ENCODE measurements at regions not wholly inside any gene's neighbourhood (a gene's known extent, or its start where the extent isn't known, plus 50 kb on each side); places are given as distances from the start of the nearest gene placed in this dataset.

DNA sequence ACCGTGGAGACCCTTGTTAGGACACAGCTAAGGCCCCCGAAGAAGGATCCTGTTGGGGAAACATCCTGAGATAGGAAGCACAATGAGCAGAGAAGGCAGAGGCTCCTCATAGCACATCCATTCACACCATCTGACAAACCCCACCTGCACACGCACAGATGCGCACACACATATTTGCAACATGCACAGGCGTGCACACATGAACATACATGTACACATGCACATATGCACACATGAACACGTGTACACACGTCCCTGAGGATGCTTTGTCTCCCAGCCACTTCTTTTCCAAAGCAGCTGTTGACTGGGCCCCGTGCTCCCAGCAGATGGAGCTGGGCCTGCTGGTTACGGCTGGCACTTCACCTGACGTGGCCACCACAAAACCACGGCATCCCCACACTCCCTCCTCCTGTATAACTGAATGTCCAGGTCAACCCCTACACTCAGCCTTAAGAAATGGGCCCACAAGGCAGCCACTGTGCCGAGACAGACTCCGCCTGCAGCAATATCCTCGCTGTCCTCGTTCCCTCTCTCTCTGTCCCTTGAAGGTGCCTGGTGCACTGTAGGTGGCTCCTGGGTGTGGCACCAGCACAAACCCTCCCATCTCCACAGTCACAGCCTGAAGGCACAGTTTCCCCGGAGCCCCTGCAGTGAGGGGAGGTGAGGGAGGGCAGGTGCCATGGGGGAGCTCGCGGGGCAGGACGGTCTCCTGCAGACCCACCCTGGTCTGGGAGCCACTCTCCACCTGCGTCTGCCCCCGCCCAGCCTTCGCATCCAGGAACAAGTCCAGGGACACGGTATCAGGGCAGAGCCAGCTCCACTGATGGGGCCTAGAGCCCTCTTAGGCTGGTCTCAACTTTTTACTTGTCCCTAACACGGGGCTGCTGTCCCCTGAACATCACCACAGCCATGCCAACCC is 183.0 kb downstream of the RBFOX3 start:
- H3K9me3 ChIP-seq (ENCODE audit: control insufficient read depth, low read length): no peaks in the 10 kb centered on the region
- H3K4me3 ChIP-seq (ENCODE audit: extremely low read depth, insufficient read depth, low read length, poor library complexity, severe bottlenecking): no peak overlapping the region
- no peak overlapping the region for H3K27ac ChIP-seq (ENCODE audit: low read depth, low read length, severe bottlenecking)
- 87 to 89% methylated on average over 14 to 17 of the region's 24 CpGs for WGBS, 2 experiments (ENCODE audit: insufficient coverage in 2 of 2)
- no peaks in the 10 kb centered on the region for H3K36me3 ChIP-seq (ENCODE audit: control insufficient read depth, insufficient read depth, low read length)
- no peaks in the 10 kb centered on the region for H3K4me1 ChIP-seq (ENCODE audit: control insufficient read depth, insufficient read depth, low read length, poor library complexity, severe bottlenecking)

DNA sequence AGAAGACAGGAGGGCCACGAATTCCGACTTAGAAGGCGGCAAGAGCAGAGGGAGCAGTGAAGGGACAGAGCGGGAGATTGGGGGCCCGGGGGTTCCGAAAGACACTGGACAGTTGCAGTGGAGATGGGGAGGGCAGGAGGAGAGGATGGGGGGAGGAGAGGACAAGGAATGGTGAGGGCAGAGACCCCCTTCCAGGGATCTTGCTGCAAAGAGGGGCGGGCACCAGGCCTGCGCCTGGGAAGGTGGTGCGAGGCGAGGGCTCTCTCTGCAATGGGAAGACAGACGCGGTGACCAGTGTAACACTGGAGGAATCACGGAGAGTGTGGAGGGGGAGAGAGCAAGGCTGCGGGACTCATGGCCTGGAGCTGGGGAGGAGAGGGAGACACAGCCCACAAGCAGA is 185.2 kb downstream of the RBFOX3 start:
- H3K4me3 ChIP-seq (ENCODE audit: extremely low read depth, insufficient read depth, low read length, poor library complexity, severe bottlenecking): no peak overlapping the region
- H3K9me3 ChIP-seq (ENCODE audit: control insufficient read depth, low read length): no peaks in the 10 kb centered on the region
- 88 to 95% methylated on average over 9 to 14 of the region's 14 CpGs for WGBS, 2 experiments (ENCODE audit: insufficient coverage in 2 of 2)
- H3K4me1 ChIP-seq (ENCODE audit: control insufficient read depth, insufficient read depth, low read length, poor library complexity, severe bottlenecking): peaks cover 3% of the 10 kb centered on the region
- H3K27ac ChIP-seq (ENCODE audit: low read depth, low read length, severe bottlenecking): no peak overlapping the region
- H3K36me3 ChIP-seq (ENCODE audit: control insufficient read depth, insufficient read depth, low read length): no peaks in the 10 kb centered on the region

DNA sequence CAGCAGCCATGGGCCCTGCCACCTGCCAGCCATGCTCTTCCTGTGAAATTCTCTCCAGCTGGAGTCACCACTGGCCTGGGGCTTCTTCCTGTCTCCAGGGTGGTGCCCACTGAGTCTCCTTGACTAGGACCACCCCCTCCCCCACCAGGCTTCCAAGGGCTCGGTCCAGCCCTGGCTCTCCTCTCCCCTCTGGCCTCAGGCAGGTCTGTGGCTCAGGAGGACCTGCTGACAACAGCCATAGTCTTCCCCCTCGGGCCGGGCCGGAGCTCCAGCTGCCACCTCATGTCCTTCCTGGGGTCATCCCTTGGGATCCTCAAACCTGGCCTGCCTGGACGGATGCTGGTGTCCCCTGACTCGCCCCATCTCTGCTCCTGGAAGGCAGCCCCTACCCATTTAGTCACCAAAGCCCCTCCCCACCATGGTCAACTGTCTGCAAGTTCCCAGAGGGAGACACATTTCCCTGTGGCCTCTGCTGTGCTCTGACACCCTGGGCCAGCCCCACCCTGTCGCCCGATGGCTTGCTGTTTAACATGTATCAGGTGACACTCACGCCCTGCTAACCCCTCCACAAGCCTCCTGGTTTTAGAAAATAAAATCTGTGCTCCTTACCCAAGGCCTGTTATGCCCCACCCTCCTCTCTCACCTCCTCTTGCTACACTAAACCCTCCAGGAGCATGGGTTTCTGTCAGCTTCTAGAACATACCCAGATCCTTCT is 186.2 kb downstream of the RBFOX3 start:
- Histone ChIP-seq H3K9me3 (ENCODE audit: control insufficient read depth, low read length) (no peaks in the 10 kb centered on the region), H3K36me3 (ENCODE audit: control insufficient read depth, insufficient read depth, low read length) (no peaks in the 10 kb centered on the region), H3K4me1 (ENCODE audit: control insufficient read depth, insufficient read depth, low read length, poor library complexity, severe bottlenecking) (peaks cover 3% of the 10 kb centered on the region), H3K4me3 (ENCODE audit: extremely low read depth, insufficient read depth, low read length, poor library complexity, severe bottlenecking) (no peak overlapping the region), H3K27ac (ENCODE audit: low read depth, low read length, severe bottlenecking) (no peak overlapping the region)
- WGBS, 2 experiments (ENCODE audit: insufficient coverage in 2 of 2): 80 to 83% methylated on average over 9 of the region's 9 CpGs

DNA sequence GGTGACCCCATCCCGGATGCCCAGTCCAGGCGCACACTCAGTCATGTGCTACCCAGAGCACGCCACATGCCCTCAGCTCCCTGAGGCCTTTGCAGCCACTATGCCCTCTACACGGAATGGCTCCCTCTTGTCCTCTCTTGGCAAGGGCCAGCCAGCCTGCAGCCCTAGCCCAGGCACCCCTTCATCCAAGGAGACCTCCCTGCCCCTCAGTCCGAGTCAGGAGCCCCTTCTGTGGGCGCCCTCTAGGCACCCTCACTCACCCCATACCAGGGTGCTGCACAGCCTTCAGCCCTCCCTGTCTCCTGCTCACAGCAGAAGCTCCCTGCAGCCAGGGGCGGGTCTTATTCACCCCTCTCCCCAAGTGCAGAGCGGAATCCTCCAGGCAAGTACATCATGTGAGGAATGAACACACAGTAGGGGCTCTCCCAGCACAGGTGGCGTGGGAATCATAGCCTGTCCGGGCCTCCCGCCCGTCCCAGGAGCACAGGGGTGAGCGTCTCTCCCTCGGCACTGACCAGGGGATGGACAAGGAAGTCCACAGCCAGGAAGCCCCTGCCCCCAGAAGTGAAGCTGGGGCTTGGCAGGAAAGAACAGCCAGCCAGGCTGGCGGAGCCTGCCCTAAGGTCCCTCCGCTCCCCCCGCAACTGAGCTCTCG is 186.9 kb downstream of the RBFOX3 start:
- H3K9me3 ChIP-seq (ENCODE audit: control insufficient read depth, low read length): no peaks in the 10 kb centered on the region
- H3K27ac ChIP-seq (ENCODE audit: low read depth, low read length, severe bottlenecking): no peak overlapping the region
- no peak overlapping the region for H3K4me3 ChIP-seq (ENCODE audit: extremely low read depth, insufficient read depth, low read length, poor library complexity, severe bottlenecking)
- no peaks in the 10 kb centered on the region for H3K36me3 ChIP-seq (ENCODE audit: control insufficient read depth, insufficient read depth, low read length)
- 83 to 84% methylated on average over 16 to 18 of the region's 18 CpGs for WGBS, 2 experiments (ENCODE audit: insufficient coverage in 2 of 2)
- H3K4me1 ChIP-seq (ENCODE audit: control insufficient read depth, insufficient read depth, low read length, poor library complexity, severe bottlenecking): peaks cover 3% of the 10 kb centered on the region

DNA sequence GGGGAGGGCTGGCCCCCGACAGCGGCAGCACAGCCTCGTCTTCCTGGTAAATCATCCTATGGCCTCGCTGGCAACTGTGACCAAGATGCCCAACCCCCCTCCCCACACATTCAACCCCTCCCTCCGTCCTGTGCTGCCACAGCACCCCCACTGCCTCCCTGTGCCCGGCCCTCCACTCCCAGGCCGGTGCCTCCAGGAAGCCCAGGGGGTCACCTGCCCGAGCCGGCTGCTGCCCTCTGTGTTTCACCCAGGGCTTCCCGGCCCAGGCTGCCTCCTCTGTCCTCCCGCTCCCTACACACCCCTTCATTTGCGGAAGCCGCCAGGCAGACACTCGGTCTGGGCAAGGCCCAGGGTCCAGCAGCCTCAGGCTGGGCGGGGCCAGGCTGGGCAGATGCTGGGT is 188.6 kb downstream of the RBFOX3 start:
- 93% methylated on average over 5 to 13 of the region's 15 CpGs for WGBS, 2 experiments (ENCODE audit: insufficient coverage in 2 of 2)
- no peak overlapping the region for H3K4me3 ChIP-seq (ENCODE audit: extremely low read depth, insufficient read depth, low read length, poor library complexity, severe bottlenecking)
- H3K4me1 ChIP-seq (ENCODE audit: control insufficient read depth, insufficient read depth, low read length, poor library complexity, severe bottlenecking): peaks cover 3% of the 10 kb centered on the region
- H3K36me3 ChIP-seq (ENCODE audit: control insufficient read depth, insufficient read depth, low read length): no peaks in the 10 kb centered on the region
- no peaks in the 10 kb centered on the region for H3K9me3 ChIP-seq (ENCODE audit: control insufficient read depth, low read length)
- no peak overlapping the region for H3K27ac ChIP-seq (ENCODE audit: low read depth, low read length, severe bottlenecking)

DNA sequence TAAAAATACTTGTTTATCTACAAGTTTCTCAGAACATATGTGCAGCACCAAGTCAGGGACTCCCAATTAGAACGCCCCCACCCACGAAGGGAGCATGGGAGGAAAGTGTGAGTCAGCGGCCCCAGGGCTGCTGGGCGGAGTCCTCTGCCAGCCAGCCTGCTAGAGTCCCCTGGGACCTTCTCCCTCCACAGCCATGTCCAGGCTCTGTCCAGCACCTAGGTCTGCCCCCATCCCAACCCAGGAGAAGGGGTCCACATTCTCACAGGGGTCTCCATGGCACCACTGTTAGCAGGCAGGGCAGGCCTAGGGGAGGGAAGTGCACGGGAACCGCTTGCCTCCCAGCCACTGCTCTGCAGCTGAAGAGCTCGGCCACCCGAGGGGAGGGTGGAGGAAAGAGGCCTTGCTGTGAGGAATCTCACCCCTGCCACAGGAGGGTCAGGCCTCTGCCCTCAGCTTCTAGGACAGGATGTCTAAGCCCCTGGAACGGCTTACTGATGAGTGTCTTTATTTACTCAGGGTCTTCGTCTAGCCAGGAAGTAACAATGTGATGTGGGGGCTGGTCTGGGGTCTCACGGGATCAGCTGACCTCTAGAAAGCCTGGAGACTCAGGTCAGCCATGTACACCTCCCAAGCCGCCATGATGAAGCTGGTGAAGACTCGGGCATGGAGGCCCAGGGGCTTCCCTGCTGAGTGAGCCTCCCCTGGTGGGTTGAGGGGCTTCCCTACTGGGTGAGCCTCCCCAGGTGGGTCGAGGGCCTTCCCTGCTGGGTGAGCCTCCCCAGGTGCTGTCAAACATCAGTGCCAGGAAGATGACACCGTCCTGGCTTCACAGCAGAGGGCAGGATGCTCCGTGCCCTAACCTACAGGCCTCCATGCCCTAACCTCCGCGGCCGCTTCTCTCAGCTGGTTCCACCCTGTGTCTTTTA is 190.3 kb downstream of the RBFOX3 start:
- peaks cover 3% of the 10 kb centered on the region for H3K4me1 ChIP-seq (ENCODE audit: control insufficient read depth, insufficient read depth, low read length, poor library complexity, severe bottlenecking)
- peak overlapping the region; percentile 30 for H3K27ac ChIP-seq (ENCODE audit: low read depth, low read length, severe bottlenecking)
- no peaks in the 10 kb centered on the region for H3K36me3 ChIP-seq (ENCODE audit: control insufficient read depth, insufficient read depth, low read length)
- 72 to 74% methylated on average over 15 to 16 of the region's 19 CpGs for WGBS, 2 experiments (ENCODE audit: insufficient coverage in 2 of 2)
- H3K4me3 ChIP-seq (ENCODE audit: extremely low read depth, insufficient read depth, low read length, poor library complexity, severe bottlenecking): no peak overlapping the region
- H3K9me3 ChIP-seq (ENCODE audit: control insufficient read depth, low read length): no peaks in the 10 kb centered on the region

DNA sequence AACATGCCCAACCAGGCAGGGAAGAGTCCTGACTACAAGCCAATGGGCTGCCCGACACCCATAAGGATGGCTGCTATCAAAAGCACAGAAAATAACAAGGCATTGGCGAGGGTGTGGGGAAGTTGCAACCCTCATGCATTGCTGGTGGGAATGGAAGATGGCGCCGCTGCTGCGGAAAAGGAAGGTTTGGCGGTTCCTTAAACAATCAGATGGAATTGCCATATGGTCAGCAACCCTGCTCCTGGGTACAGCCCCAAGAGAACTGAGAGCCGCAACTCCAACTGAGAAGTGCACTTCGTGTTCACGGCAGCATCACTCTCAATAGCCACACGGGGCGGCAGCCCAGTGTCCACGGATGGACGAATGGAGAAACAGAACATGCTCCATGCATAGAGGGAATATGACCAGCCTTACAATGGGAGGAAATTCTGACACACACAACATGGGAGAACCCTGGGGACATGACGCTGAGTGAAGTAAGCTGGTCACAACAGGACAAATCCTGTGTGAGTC is 193.3 kb downstream of the RBFOX3 start:
- WGBS, 2 experiments (ENCODE audit: insufficient coverage in 2 of 2): 91 to 92% methylated on average over 13 to 14 of the region's 14 CpGs
- H3K36me3 ChIP-seq (ENCODE audit: control insufficient read depth, insufficient read depth, low read length): no peaks in the 10 kb centered on the region
- peaks cover 3% of the 10 kb centered on the region for H3K4me1 ChIP-seq (ENCODE audit: control insufficient read depth, insufficient read depth, low read length, poor library complexity, severe bottlenecking)
- H3K27ac ChIP-seq (ENCODE audit: low read depth, low read length, severe bottlenecking): no peak overlapping the region
- H3K9me3 ChIP-seq (ENCODE audit: control insufficient read depth, low read length): no peaks in the 10 kb centered on the region
- no peak overlapping the region for H3K4me3 ChIP-seq (ENCODE audit: extremely low read depth, insufficient read depth, low read length, poor library complexity, severe bottlenecking)

DNA sequence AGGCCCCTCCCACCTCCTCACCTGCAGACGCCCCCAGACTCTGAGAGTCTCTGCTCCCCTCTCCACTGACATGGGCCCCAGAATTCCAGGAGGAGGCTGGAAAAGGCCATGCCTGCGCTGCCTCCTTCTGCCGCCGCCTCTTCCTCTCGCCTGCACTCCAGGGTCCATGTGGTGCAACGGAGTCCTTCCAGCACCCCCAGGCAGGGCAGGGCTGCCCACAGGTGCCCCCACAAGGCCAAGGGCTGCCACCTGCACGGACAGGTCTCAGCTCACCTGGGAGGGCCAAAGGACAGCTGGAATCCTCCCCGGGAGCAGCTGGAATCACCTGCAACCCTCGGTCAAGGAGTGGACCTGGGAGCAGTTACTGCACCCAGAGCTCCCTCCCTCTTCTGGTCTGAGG is 194.9 kb downstream of the RBFOX3 start:
- Histone ChIP-seq H3K36me3 (ENCODE audit: control insufficient read depth, insufficient read depth, low read length) (no peaks in the 10 kb centered on the region), H3K4me3 (ENCODE audit: extremely low read depth, insufficient read depth, low read length, poor library complexity, severe bottlenecking) (no peak overlapping the region), H3K27ac (ENCODE audit: low read depth, low read length, severe bottlenecking) (no peak overlapping the region), H3K9me3 (ENCODE audit: control insufficient read depth, low read length) (no peaks in the 10 kb centered on the region), H3K4me1 (ENCODE audit: control insufficient read depth, insufficient read depth, low read length, poor library complexity, severe bottlenecking) (peaks cover 2% of the 10 kb centered on the region)
- 74 to 92% methylated on average over 9 of the region's 9 CpGs for WGBS, 2 experiments (ENCODE audit: insufficient coverage in 2 of 2)

DNA sequence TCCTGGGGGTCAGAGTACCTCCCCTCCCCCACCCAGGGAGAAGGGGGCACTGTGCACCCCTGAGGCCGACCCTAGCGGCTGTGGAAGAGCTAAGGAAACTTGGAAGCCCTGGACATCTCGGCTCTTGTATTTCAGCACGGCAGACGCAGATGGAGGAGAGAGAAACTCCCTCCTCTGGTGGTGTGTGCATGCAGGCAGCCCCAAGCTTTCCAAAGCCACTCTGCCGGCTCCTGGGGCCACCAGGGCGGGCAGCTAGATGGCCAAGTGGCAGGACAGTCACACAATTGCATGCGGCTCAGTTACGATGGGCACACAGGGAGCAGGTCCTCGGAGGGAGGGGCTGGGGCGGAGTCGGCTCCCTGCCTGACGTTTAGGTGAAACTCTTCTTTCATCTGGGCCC is 195.5 kb downstream of the RBFOX3 start:
- no peak overlapping the region for H3K27ac ChIP-seq (ENCODE audit: low read depth, low read length, severe bottlenecking)
- H3K36me3 ChIP-seq (ENCODE audit: control insufficient read depth, insufficient read depth, low read length): no peaks in the 10 kb centered on the region
- H3K9me3 ChIP-seq (ENCODE audit: control insufficient read depth, low read length): no peaks in the 10 kb centered on the region
- no peak overlapping the region for H3K4me3 ChIP-seq (ENCODE audit: extremely low read depth, insufficient read depth, low read length, poor library complexity, severe bottlenecking)
- H3K4me1 ChIP-seq (ENCODE audit: control insufficient read depth, insufficient read depth, low read length, poor library complexity, severe bottlenecking): no peaks in the 10 kb centered on the region
- WGBS, 2 experiments (ENCODE audit: insufficient coverage in 2 of 2): 61 to 75% methylated on average over 8 to 11 of the region's 13 CpGs

DNA sequence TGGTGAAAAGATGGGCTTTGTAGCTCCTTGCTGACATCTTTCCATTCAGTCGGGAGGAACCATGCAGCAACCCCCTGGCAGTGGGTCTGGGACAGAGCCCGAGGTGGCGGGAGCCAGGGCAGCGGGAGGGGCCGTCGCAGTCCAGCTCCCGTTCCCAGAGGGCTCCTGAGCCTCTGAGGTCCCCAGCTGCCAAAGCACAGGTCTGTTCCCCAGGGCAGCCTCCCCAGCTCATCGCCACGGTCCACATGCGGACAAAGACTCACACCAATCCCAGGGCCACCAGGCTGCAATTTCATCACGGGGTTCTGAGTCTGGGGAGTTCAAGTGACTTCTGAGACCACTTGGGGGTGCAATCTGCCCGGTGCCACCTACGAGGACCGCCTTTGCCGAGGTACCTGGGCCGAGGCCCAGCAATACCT is 196.0 kb downstream of the RBFOX3 start:
- Histone ChIP-seq H3K4me1 (ENCODE audit: control insufficient read depth, insufficient read depth, low read length, poor library complexity, severe bottlenecking) (no peaks in the 10 kb centered on the region), H3K27ac (ENCODE audit: low read depth, low read length, severe bottlenecking) (no peak overlapping the region), H3K4me3 (ENCODE audit: extremely low read depth, insufficient read depth, low read length, poor library complexity, severe bottlenecking) (no peak overlapping the region), H3K9me3 (ENCODE audit: control insufficient read depth, low read length) (no peaks in the 10 kb centered on the region), H3K36me3 (ENCODE audit: control insufficient read depth, insufficient read depth, low read length) (no peaks in the 10 kb centered on the region)
- 88 to 92% methylated on average over 15 to 16 of the region's 16 CpGs for WGBS, 2 experiments (ENCODE audit: insufficient coverage in 2 of 2)

Data from mesodermal cell (in vitro differentiated cells).